B cell (primary cell): ENCODE measurements at regions not wholly inside any gene's neighbourhood (a gene's known extent, or its start where the extent isn't known, plus 50 kb on each side); places are given as distances from the start of the nearest gene placed in this dataset.

Experiments
- CTCF ChIP-seq: fragments of 200-600 bp; IDR thresholded peaks from one replicate; pipeline ENCODE4 v1.8.0; 2022; ENCODE audit warnings: antibody characterized with exemption, mild to moderate bottlenecking
- EZH2 ChIP-seq: IDR thresholded peaks from 2 replicates; pipeline ENCODE4 v1.6.1; 2012; ENCODE audit warnings: borderline replicate concordance, low read depth, mild to moderate bottlenecking, moderate library complexity, low read length; ENCODE audit not compliant: insufficient read depth, poor library complexity, severe bottlenecking

GRCh38 chr9:99349870-99350269 is 127.8 kb downstream of the SEC61B start:
- TF ChIP-seq CTCF, result no peak
- no peak for TF ChIP-seq EZH2
